ENCODE measurements at regions not wholly inside any gene's neighbourhood (a gene's known extent, or its start where the extent isn't known, plus 50 kb on each side); places are given as distances from the start of the nearest gene placed in this dataset.

DNA sequence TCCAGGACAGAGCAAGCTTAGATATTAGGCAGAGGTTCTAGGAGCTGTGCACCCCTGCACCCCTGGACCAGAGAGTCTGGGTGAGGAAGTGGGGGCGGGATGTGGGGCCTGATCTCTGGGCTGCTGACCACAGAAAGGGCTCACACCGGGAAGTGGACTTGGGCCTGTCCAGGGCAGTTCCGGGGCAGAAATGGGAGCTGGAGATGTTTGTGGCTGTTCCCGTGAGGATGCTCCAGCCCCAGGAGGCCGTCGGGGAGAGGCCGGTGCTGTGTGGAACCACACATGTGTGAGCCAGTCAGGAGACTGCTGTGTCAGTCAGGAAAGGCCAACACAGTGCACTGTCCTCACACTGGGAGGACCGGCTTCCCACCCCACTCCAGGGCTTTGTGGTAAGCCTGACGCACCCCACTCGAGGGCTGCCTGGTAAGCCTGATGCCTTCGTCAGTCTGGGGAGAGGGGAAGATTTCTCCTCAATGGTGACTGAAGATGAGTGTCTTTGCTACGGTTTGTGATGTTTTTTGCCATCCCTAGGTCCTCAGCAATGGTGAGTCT lies 741.0 kb downstream of the BRD1 start:
- intact Hi-C loops (cut with micrococcal nuclease; ENCODE audit: unreplicated experiment) (no loop called here), in situ Hi-C loops (cut with HindIII; ENCODE audit: low pct_unique_long_range_greater_than_20kb, low sequenced_read_pairs) (no loop called here)
- CTCF ChIA-PET: no interaction called here
- ATAC-seq: no peak
- no peaks in the 10 kb centered on the region; the same call in 1 of the 2 replicates for H3K27me3 ChIP-seq (ENCODE audit: control insufficient read depth, insufficient read depth, low read length)
- POLR2A ChIA-PET: no interaction called here
- H3K4me3 ChIP-seq (ENCODE audit: low read depth in 2 of 2, low read length in 2 of 2): no peak overlapping the region
- BruUV-seq (replicated peaks): no TSS peak
- H3K27ac ChIP-seq (ENCODE audit: low read length): no peak overlapping the region
- DNase-seq (ENCODE audit: low read depth, low spot score): no peak
- no peaks in the 10 kb centered on the region for H3K4me1 ChIP-seq (ENCODE audit: control insufficient read depth, insufficient read depth, low read length)
- TF ChIP-seq, protein P1, sequence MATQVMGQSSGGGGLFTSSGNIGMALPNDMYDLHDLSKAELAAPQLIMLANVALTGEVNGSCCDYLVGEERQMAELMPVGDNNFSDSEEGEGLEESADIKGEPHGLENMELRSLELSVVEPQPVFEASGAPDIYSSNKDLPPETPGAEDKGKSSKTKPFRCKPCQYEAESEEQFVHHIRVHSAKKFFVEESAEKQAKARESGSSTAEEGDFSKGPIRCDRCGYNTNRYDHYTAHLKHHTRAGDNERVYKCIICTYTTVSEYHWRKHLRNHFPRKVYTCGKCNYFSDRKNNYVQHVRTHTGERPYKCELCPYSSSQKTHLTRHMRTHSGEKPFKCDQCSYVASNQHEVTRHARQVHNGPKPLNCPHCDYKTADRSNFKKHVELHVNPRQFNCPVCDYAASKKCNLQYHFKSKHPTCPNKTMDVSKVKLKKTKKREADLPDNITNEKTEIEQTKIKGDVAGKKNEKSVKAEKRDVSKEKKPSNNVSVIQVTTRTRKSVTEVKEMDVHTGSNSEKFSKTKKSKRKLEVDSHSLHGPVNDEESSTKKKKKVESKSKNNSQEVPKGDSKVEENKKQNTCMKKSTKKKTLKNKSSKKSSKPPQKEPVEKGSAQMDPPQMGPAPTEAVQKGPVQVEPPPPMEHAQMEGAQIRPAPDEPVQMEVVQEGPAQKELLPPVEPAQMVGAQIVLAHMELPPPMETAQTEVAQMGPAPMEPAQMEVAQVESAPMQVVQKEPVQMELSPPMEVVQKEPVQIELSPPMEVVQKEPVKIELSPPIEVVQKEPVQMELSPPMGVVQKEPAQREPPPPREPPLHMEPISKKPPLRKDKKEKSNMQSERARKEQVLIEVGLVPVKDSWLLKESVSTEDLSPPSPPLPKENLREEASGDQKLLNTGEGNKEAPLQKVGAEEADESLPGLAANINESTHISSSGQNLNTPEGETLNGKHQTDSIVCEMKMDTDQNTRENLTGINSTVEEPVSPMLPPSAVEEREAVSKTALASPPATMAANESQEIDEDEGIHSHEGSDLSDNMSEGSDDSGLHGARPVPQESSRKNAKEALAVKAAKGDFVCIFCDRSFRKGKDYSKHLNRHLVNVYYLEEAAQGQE (IDR thresholded peaks at IDR 0.05; ENCODE audit: insufficient read depth in 1 of 2, low read depth in 2 of 2, low read length in 1 of 2): no peak
- TF ChIP-seq SIN3A (IDR thresholded peaks at IDR 0.05; ENCODE audit: borderline replicate concordance, insufficient read depth, low read depth, low read length): no peak
- no peak for TF ChIP-seq POLR2AphosphoS5 (IDR thresholded peaks at IDR 0.05; ENCODE audit: low read depth, low read length)
- TF ChIP-seq, protein P2, sequence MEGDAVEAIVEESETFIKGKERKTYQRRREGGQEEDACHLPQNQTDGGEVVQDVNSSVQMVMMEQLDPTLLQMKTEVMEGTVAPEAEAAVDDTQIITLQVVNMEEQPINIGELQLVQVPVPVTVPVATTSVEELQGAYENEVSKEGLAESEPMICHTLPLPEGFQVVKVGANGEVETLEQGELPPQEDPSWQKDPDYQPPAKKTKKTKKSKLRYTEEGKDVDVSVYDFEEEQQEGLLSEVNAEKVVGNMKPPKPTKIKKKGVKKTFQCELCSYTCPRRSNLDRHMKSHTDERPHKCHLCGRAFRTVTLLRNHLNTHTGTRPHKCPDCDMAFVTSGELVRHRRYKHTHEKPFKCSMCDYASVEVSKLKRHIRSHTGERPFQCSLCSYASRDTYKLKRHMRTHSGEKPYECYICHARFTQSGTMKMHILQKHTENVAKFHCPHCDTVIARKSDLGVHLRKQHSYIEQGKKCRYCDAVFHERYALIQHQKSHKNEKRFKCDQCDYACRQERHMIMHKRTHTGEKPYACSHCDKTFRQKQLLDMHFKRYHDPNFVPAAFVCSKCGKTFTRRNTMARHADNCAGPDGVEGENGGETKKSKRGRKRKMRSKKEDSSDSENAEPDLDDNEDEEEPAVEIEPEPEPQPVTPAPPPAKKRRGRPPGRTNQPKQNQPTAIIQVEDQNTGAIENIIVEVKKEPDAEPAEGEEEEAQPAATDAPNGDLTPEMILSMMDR (IDR thresholded peaks at IDR 0.05): no peak
- TF ChIP-seq TCF7L2 (IDR thresholded peaks at IDR 0.05; ENCODE audit: low read depth, low read length): no peak
- no peaks in the 10 kb centered on the region for H3K36me3 ChIP-seq (ENCODE audit: control insufficient read depth, insufficient read depth, low read length)
- no peaks in the 10 kb centered on the region for H3K9me3 ChIP-seq (ENCODE audit: control insufficient read depth, insufficient read depth, low read depth, low read length)

DNA sequence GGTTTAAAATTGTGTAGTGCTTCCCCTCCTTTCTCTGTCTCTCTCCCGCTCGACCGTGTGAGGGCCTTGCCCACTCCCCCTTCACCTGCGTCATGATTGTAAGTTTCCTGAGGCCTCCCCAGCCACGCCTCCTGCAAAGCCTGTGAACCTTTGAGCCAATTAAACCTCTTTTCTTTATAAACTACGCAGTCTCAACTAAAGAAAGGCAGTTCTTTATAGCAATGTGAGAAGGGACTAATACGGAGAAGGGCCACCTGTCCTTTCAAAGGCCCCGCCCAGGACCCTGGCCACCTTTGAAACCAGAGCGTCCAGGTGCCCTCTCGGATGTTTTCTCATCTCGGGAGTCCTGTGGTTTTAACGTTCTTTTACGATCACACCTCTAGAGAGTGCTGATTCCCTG lies 741.5 kb downstream of the BRD1 start:
- intact Hi-C loops (cut with micrococcal nuclease; ENCODE audit: unreplicated experiment): no loop called here
- Histone ChIP-seq H3K27me3 (ENCODE audit: control insufficient read depth, insufficient read depth, low read length) (no peaks in the 10 kb centered on the region; the same call in 1 of the 2 replicates), H3K27ac (ENCODE audit: low read length) (no peak overlapping the region), H3K4me1 (ENCODE audit: control insufficient read depth, insufficient read depth, low read length) (no peaks in the 10 kb centered on the region), H3K36me3 (ENCODE audit: control insufficient read depth, insufficient read depth, low read length) (no peaks in the 10 kb centered on the region), H3K4me3 (ENCODE audit: low read depth in 2 of 2, low read length in 2 of 2) (no peak overlapping the region), H3K9me3 (ENCODE audit: control insufficient read depth, insufficient read depth, low read depth, low read length) (no peaks in the 10 kb centered on the region)
- no TSS peak for BruUV-seq (replicated peaks)
- CTCF ChIA-PET: no interaction called here
- in situ Hi-C loops (cut with HindIII; ENCODE audit: low pct_unique_long_range_greater_than_20kb, low sequenced_read_pairs): no loop called here
- TF ChIP-seq TCF7L2 (IDR thresholded peaks at IDR 0.05; ENCODE audit: low read depth, low read length) (no peak), SIN3A (IDR thresholded peaks at IDR 0.05; ENCODE audit: borderline replicate concordance, insufficient read depth, low read depth, low read length) (no peak), POLR2AphosphoS5 (IDR thresholded peaks at IDR 0.05; ENCODE audit: low read depth, low read length) (no peak)
- TF ChIP-seq, protein P1 (IDR thresholded peaks at IDR 0.05; ENCODE audit: insufficient read depth in 1 of 2, low read depth in 2 of 2, low read length in 1 of 2): no peak
- TF ChIP-seq, protein P2 (IDR thresholded peaks at IDR 0.05): no peak
- ATAC-seq (no peak), DNase-seq (ENCODE audit: low read depth, low spot score) (no peak)
- POLR2A ChIA-PET: no interaction called here

Measured in Panc1 (cell line).